Sigmoid colon (tissue), 3 donors: ENCODE measurements at regions not wholly inside any gene's neighbourhood (a gene's known extent, or its start where the extent isn't known, plus 50 kb on each side); places are given as distances from the start of the nearest gene placed in this dataset.

ENCODE experiments used
- CTCF ChIP-seq, 4 experiments: fragments of 450-650 bp in 3 of 4; fragments of 200-600 bp in 1 of 4; IDR thresholded peaks; one replicate each; pipeline ENCODE4 v1.5.1; 2016 to 2019; ENCODE audit warnings: antibody characterized with exemption in 4 of 4, mild to moderate bottlenecking in 3 of 4, moderate library complexity in 2 of 4
- POLR2A ChIP-seq, 2 donors: fragments of 450-650 bp; IDR thresholded peaks; one replicate each; pipeline ENCODE4 v1.6.1; 2016; ENCODE audit warnings: antibody characterized with exemption in 2 of 2, mild to moderate bottlenecking in 2 of 2, moderate library complexity in 2 of 2

GRCh38 chr1:184289825-184290550, 96.8 kb upstream of the C1orf21 start:
- TF ChIP-seq CTCF (IDR thresholded peaks at IDR 0.05) (no peak), POLR2A (IDR thresholded peaks at IDR 0.05) (no peak)
